ENCODE measurements at regions not wholly inside any gene's neighbourhood (a gene's known extent, or its start where the extent isn't known, plus 50 kb on each side); places are given as distances from the start of the nearest gene placed in this dataset.

GRCh38 chr7:10584886-10585285, 388.8 kb upstream of the PHF14 start:
- no peak for TF ChIP-seq EZH2 (IDR thresholded peaks at IDR 0.05; ENCODE audit: borderline replicate concordance, low read depth, low read length, poor library complexity, severe bottlenecking)
- no peak for TF ChIP-seq CTCF (conservative IDR thresholded peaks at IDR 0.05; ENCODE audit: low read depth, low read length)
- Histone ChIP-seq H3K36me3 (ENCODE audit: insufficient read depth, low read length, poor library complexity, severe bottlenecking) (no peaks in the 10 kb centered on the region), H3K4me1 (ENCODE audit: insufficient read depth, low read length, poor library complexity, severe bottlenecking) (no peaks in the 10 kb centered on the region), H3K4me3 (ENCODE audit: low read depth, low read length, poor library complexity, severe bottlenecking) (no peak overlapping the region), H3K27ac (ENCODE audit: low read depth, low read length, poor library complexity, severe bottlenecking) (no peak overlapping the region), H3K27me3 (replicated peaks; ENCODE audit: insufficient read depth, low read depth, low read length, poor library complexity) (no peaks in the 10 kb centered on the region), H3K9me3 (ENCODE audit: low read depth, low read length, poor library complexity, severe bottlenecking) (no peaks in the 10 kb centered on the region)
- no peak for DNase-seq (ENCODE audit: low spot score)
- intact Hi-C loops (cut with micrococcal nuclease; ENCODE audit: unreplicated experiment) = no loop called here
- ChIA-PET CTCF (no interaction called here), POLR2A (ENCODE audit: low non-redundant PET) (no interaction called here)
- no TSS peak for BruUV-seq (replicated peaks)

GRCh38 chr7:10588084-10588483, 385.6 kb upstream of the PHF14 start:
- POLR2A ChIA-PET (ENCODE audit: low non-redundant PET) = no interaction called here
- intact Hi-C loops (cut with micrococcal nuclease; ENCODE audit: unreplicated experiment) = no loop called here

GRCh38 chr7:10592604-10593003, 381.1 kb upstream of the PHF14 start:
- ChIA-PET POLR2A (ENCODE audit: low non-redundant PET) (interaction anchor here (0.6 kb wide), 1 partner anchor 1701 kb away, joined by 6 read pairs; no protein-coding TSS in a partner anchor), CTCF (no interaction called here)
- Histone ChIP-seq H3K9me3 (ENCODE audit: low read depth, low read length, poor library complexity, severe bottlenecking) (no peaks in the 10 kb centered on the region), H3K4me3 (ENCODE audit: low read depth, low read length, poor library complexity, severe bottlenecking) (no peak overlapping the region), H3K4me1 (ENCODE audit: insufficient read depth, low read length, poor library complexity, severe bottlenecking) (no peaks in the 10 kb centered on the region), H3K27ac (ENCODE audit: low read depth, low read length, poor library complexity, severe bottlenecking) (no peak overlapping the region), H3K27me3 (replicated peaks; ENCODE audit: insufficient read depth, low read depth, low read length, poor library complexity) (no peaks in the 10 kb centered on the region), H3K36me3 (ENCODE audit: insufficient read depth, low read length, poor library complexity, severe bottlenecking) (no peaks in the 10 kb centered on the region)
- no TSS peak for BruUV-seq (replicated peaks)
- no peak for DNase-seq (ENCODE audit: low spot score)
- no peak for TF ChIP-seq CTCF (conservative IDR thresholded peaks at IDR 0.05; ENCODE audit: low read depth, low read length)
- TF ChIP-seq EZH2 (IDR thresholded peaks at IDR 0.05; ENCODE audit: borderline replicate concordance, low read depth, low read length, poor library complexity, severe bottlenecking) = no peak
- intact Hi-C loops (cut with micrococcal nuclease; ENCODE audit: unreplicated experiment) = no loop called here

More at GRCh38 chr7:10588084-10588483, 385.6 kb upstream of the PHF14 start:
- CTCF ChIA-PET = no interaction called here
- no peak for DNase-seq (ENCODE audit: low spot score)
- Histone ChIP-seq H3K4me1 (ENCODE audit: insufficient read depth, low read length, poor library complexity, severe bottlenecking) (no peaks in the 10 kb centered on the region), H3K27ac (ENCODE audit: low read depth, low read length, poor library complexity, severe bottlenecking) (no peak overlapping the region), H3K36me3 (ENCODE audit: insufficient read depth, low read length, poor library complexity, severe bottlenecking) (no peaks in the 10 kb centered on the region), H3K27me3 (replicated peaks; ENCODE audit: insufficient read depth, low read depth, low read length, poor library complexity) (no peaks in the 10 kb centered on the region), H3K4me3 (ENCODE audit: low read depth, low read length, poor library complexity, severe bottlenecking) (no peak overlapping the region), H3K9me3 (ENCODE audit: low read depth, low read length, poor library complexity, severe bottlenecking) (no peaks in the 10 kb centered on the region)
- no TSS peak for BruUV-seq (replicated peaks)
- TF ChIP-seq EZH2 (IDR thresholded peaks at IDR 0.05; ENCODE audit: borderline replicate concordance, low read depth, low read length, poor library complexity, severe bottlenecking) (no peak), CTCF (conservative IDR thresholded peaks at IDR 0.05; ENCODE audit: low read depth, low read length) (no peak)
